ENCODE measurements at regions not wholly inside any gene's neighbourhood (a gene's known extent, or its start where the extent isn't known, plus 50 kb on each side); places are given as distances from the start of the nearest gene placed in this dataset.

DNA sequence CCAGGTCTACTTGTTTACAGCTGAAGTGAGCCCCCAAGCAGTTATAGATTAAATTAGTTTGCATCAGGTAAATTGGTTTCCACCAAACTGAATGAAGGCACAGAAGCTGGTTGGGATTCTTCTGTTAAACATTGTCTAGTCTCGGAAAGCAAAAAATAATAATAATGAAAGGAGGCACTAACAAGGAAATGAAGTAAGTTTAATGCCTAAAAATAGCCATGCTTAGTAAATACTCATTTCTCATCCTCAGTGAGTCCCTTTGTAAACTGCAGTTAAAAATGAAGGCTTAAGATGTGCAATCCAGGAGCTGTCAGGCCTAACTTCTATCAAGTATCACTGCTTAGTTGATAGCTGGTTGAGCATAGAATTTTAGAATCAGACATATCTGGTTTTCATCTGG, 113.5 kb downstream of the BTG1 start:
- DNase-seq (ENCODE audit: low read depth), result no peak

DNA sequence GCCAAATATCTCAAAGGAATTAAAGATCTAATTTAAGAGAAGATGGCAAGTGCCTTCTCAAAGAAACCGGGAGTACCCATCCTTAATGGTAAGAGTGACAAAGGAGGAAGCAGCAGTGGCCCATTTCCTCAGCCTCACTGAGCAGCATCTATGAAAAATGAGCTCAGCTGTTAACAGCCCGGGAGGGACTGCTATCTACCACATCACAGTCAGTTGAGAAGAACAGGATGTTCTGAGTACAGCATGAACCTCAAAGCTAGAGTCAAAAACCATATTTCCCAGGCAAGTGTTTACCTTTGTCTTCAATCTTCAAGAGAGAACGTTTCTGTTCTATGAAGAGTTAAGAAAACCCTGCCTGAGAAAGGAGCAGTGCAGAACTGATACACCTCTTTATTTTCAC, 115.0 kb downstream of the BTG1 start:
- no peak for DNase-seq (ENCODE audit: low read depth)

DNA sequence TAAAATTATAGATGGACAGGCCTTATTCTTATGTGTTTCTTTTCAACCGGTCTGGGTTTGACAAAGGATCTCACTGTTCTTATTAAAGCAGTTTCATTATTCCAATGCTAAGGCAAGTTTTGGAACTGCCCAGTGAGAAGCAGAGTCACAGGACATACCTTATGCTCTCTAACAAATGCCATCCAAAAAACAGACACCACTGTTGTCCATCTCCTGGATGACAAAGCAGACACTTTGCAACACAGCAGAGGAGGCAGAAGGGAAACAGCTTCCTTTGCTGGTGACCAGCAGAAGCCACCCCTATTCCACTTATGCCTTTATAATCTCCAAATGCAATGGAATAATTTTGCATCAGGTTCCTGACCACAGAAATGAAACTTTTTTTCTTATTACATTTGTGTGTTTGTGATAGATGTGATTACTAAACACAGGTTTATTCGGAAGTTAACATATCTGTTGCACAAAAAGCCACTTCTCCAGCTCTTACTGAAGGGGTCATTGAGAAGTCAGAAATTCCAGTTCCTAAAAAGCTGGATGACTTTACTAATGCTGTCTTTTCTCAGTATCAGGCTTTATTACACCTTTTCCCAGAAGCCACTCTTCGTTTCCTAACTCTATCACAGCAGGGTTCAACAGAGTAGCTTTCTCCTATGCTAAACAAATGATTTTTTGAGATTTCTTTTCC, 115.6 kb downstream of the BTG1 start:
- DNase-seq (ENCODE audit: low read depth), result no peak

DNA sequence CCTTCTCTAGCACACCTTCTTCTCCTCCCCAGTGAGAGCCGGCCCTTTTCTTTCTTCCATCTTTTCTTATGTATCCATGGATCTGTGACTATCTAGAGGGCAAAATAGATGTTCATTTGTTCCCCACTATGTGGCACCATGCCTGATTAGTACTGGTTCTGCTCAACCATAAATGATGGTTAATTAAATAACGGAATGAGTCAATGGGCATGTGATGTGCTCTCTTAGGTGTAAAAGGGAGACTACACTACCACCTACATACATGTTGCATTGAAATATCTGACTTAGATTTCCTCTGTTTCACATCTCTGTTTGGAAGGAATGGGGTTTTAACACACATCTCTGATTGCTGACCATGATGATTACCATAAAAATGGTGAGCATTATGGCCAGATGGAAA, 116.5 kb downstream of the BTG1 start:
- DNase-seq (ENCODE audit: low read depth), result no peak

- no peak for DNase-seq (ENCODE audit: low read depth)
These were observed 117.3 kb downstream of the BTG1 start for GRCh38 chr12:92028441-92028709.

DNA sequence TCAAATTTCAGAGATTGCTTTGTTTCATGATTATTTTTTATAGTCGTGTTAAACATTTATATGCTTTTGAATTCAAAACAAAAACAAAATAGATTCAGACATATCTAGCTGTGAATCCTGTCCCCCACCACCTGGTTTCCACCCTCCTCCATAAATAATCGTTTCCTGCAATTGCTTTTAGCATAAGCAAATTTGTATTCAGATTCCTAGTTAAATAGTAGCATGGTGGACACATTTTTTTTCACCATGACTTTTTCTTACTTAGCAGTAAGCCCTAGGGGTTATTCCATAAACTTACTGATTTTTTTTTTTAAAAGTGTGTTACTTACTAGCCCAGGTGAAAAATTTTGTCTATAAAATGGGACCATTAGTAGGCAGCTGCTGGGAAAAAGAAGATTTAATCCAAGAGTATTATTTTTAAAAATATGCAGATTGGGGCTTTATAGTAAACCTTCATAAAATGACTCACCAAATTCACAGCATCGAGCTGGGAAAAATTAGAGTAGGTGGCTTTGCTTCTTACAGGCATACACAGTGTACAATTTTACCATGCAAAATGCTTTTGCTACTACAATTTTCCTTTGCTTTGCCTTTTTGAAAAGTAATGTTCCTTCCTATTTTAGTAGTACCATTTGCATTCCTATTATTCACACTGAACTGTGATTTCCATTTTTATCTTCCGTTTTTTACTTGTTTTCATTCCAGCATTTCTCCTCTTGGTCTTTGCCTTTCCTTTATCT, 117.8 kb downstream of the BTG1 start:
- DNase-seq (ENCODE audit: low read depth), result no peak

GRCh38 chr12:92027243-92027642, 118.4 kb downstream of the BTG1 start:
- DNase-seq (ENCODE audit: low read depth), result no peak

DNA sequence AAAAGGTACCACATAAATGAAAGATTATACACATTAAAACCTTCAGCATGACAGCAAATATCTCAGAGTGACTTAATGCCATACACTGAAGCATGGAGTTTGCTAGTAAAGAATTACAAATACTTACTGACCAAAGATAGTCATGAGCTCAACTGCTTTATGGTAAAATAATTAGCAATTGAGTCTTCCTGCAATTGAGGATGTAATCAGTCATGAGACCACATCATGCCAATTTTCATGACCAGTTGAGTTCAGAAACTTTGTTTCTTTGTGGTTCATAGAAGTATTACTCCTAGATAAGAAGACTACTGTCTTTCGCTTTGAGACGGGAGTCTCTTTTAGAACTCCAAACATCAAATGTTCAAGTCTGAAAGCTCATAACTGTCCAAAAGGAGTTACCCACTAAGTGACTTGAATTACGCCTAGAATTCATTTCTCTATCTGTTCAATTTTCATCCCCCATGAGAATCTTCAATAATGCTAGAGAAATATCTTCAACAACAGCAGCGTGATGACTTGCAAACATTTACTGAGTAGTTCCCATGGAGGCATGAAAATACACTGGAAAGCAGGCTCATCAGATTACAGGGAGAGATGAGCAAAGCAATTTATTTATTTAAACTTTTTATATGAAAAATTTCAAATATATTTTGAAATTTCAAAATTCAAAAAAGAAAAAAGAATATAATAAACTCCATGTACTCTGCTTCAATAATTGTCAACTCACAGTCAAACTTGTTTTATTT, 120.0 kb downstream of the BTG1 start:
- DNase-seq (ENCODE audit: low read depth), result no peak

- DNase-seq (ENCODE audit: low read depth), result no peak
These were observed 123.6 kb downstream of the BTG1 start for GRCh38 chr12:92022093-92022492.

DNA sequence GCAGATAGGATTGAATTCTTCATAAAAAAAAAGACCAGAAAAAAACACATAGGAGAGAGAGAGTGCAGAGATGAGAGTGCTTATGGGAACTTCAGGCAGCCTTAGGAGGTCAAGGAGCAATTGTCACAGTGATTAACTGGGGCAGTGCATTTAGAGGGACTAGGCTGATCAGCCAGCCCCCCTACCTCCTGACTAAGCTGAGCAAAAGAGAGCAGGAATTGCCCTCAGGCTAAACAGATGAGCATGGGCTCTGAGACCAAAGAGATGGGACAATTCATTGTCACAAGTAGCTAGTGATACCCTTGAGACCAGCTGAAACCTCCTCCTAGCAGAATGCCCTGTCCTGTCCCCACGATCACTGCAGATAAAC, 124.0 kb downstream of the BTG1 start:
- DNase-seq (ENCODE audit: low read depth), result no peak

DNA sequence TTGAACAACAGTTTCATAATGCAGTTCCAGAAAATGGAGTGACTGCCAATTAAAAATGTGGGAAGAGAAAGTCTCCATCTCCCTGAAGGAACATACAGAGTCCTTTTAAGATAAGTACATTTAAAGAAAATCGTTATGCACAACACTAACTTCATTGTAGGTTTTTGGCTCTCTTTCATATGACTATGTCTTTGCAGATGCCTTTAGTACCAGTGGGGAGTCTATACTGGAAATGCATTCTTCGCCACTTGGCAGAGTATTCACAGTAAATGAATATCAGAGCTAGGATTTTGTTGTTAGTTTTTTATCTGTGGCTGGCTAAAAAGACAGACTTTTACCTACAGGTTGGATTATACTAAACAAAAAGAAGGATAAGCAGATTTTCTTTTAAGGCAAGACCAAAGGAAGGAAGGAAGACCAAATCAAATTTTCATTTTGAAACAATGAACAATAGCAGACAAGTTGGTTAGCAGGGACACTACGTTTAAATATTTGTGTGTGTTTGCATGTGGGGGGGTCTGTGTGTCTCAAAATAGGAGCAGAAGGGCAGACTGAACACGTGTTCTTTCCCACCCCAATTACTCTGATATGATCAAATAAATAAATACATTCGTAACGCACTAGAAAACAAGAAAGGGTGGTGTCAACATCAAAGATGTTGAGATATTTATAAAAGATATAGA, 124.5 kb downstream of the BTG1 start:
- no peak for DNase-seq (ENCODE audit: low read depth)

GRCh38 chr12:92019491-92020277, 126.0 kb downstream of the BTG1 start:
- no peak for DNase-seq (ENCODE audit: low read depth)

DNA sequence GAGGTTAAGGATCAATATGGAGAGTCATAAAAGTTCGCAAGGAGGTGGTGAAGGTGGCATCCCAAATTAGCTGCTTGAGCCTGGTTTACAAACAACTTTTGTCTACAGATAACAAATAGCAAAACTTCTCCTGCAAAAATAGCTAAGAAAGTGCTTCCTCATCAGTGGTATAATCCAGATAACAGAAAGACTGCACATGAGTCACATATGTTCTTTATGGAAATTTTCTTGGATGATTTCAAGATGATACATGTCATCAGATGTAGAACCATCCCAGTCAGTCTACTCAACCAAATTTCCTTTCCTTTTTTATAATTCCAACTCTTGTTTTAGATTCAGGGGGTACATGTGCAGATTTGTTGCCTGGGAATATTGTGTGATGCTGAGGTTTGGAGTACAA, 133.0 kb downstream of the BTG1 start:
- DNase-seq (ENCODE audit: low read depth), result no peak

DNA sequence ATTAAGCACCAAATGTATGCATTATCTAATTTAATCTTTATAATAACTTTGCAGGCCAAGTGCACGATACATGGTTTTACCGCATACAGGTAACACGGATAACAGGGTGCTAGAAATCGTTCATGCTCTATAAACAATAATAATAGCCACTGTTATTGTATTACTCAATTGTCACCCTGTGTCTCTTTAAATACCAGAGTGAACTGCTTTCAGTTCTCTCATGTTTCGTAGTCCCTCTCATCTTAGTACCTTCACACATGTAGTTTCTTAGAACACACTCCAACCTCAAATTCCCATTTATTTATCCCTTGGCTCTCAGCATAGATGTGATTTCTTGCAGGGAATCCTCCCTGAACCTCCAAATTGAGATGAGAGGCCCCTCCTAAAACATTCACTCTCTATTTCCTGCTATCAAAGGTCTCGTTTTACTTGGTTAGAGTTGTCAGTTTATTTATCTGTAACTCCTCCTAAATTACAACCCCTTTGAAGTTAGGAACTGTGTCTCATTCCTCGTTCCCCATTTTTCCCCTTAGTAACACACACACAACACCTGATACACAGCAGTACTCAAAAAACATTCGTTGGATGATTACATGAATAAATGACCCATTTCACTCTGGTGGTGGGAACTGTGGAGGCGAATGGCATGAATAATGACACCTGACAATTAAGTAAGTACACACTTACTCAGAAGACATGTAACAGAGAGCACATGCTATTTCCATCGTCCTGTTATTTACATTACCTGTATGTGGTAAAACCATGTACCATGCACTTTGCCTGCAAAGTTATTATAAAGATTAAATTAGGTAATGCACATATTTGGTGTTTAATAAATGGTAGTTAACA, 134.6 kb downstream of the BTG1 start:
- no peak for DNase-seq (ENCODE audit: low read depth)

- DNase-seq (ENCODE audit: low read depth), result no peak
These were observed 135.3 kb downstream of the BTG1 start for GRCh38 chr12:92010368-92010767.

DNA sequence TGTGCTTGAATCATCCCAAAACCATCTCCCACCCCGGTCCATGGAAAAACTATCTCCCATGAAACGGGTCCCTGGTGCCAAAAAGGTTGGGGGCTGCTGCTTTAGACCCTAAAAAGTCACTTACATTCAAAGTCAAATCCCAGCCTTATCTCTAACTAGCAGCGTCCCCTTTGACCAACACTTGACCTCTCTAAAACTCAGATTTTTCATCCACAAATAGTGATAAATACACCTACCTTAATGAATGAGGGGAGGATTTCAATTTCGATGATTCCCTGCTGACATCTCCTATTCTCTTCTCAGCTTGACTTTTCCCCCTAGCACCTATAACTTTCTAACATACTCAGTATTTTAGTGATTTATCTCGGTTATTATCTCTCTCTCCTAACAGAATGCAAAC, 137.3 kb downstream of the BTG1 start:
- DNase-seq (ENCODE audit: low read depth), result no peak

GRCh38 chr12:92007787-92008186, 137.9 kb downstream of the BTG1 start:
- DNase-seq (ENCODE audit: low read depth), result no peak

- no peak for DNase-seq (ENCODE audit: low read depth)
These were observed 141.9 kb downstream of the BTG1 start for GRCh38 chr12:92003701-92004100.

DNA sequence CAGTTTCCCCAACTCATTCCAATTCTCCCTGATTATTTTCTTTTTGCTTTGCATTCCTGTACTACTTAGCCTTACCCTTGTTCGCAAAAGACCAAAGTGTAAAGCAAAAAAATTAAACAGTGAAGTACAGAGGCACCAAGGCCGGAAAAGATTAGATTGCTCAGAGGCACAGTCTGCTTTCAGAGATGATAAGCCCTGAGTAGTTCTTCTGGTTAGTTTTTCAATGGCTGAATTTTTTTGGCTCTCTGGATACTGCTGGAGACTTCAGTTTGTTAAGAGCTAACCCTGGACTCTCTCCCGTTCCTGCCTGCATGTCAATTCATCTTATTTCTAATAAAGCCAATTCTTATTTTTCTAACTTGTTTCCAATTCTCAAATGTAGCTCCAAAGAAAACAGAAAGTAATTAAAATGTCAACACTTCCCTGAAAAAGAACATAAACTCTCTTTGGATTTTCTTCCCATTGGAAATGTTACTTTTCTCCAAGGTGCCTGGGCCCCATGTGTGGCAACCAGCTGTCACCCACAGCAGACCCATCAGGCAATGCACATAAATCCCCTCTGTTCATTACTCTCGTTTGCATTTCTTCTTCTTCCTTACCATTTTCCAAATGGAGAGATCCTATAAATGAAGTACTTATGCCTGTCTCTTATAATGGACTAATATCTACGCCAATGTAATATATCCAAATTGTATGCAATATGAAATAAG, 142.8 kb downstream of the BTG1 start:
- no peak for DNase-seq (ENCODE audit: low read depth)

GRCh38 chr12:92002195-92002649, 143.4 kb downstream of the BTG1 start:
- DNase-seq (ENCODE audit: low read depth), result no peak

Data from GM04503 (cell line).